Brain microvascular endothelial cell (primary cell): ENCODE measurements at regions not wholly inside any gene's neighbourhood (a gene's known extent, or its start where the extent isn't known, plus 50 kb on each side); places are given as distances from the start of the nearest gene placed in this dataset.

Experiments
- DNase-seq: peaks from one replicate; pipeline ENCODE4 v3.0.0-alpha.2; 2020
- H3K27ac ChIP-seq: fragments of 250-450 bp; sonication (Bioruptor Pico); 2 replicates; pipeline ENCODE4 v1.5.1; 2020; ENCODE audit warnings: mild to moderate bottlenecking, moderate library complexity
- H3K27me3 ChIP-seq: fragments of 250-450 bp; sonication (Bioruptor Pico); replicated peaks from 2 replicates; pipeline ENCODE4 v1.5.1; 2020; ENCODE audit warnings: mild to moderate bottlenecking
- H3K36me3 ChIP-seq: fragments of 250-450 bp; sonication (Bioruptor Pico); replicated peaks from 2 replicates; pipeline ENCODE4 v1.5.1; 2020; ENCODE audit warnings: mild to moderate bottlenecking
- H3K4me3 ChIP-seq: 2 replicates; pipeline ENCODE4 v1.5.1; 2011; ENCODE audit warnings: low read depth, mild to moderate bottlenecking, control low read depth, low read length, moderate library complexity
- in situ Hi-C: cut with HindIII; loops from 2 replicates; pipeline ENCODE4 v1.10.0; 2017; ENCODE audit warnings: low sequenced_read_pairs, low pct_ligation_motif_present
- TF ChIP-seq, protein P1 (sequence below): IDR thresholded peaks from 2 replicates; pipeline ENCODE4 v1.5.1; 2011; ENCODE audit warnings: low read depth, mild to moderate bottlenecking, moderate library complexity, low read length, control low read depth, inconsistent platforms; ENCODE audit errors: missing control alignments

DNA sequence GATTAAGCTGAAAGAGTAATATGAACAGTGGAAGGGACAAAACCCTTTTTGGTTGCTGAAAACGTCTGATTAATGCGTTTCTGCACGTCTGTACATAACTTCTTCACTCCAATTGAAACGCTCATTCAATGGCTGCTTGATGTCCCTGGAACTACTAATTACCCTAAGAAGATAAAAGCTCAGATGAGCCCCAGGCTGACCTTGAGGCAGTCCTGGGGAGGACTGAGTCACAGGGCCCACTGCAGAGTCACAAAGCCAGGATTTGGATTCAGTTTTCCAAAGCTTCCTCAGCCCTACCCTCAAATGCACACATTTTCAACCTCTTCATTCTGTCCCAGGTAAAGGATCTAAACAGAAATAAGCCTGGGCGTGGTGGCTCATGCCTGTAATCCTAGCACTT is 75.0 kb upstream of the FLT1 start:
- Histone ChIP-seq H3K27ac (no peak overlapping the region), H3K27me3 (no peaks in the 10 kb centered on the region), H3K4me3 (no peak overlapping the region), H3K36me3 (no peaks in the 10 kb centered on the region)
- TF ChIP-seq, protein P1, sequence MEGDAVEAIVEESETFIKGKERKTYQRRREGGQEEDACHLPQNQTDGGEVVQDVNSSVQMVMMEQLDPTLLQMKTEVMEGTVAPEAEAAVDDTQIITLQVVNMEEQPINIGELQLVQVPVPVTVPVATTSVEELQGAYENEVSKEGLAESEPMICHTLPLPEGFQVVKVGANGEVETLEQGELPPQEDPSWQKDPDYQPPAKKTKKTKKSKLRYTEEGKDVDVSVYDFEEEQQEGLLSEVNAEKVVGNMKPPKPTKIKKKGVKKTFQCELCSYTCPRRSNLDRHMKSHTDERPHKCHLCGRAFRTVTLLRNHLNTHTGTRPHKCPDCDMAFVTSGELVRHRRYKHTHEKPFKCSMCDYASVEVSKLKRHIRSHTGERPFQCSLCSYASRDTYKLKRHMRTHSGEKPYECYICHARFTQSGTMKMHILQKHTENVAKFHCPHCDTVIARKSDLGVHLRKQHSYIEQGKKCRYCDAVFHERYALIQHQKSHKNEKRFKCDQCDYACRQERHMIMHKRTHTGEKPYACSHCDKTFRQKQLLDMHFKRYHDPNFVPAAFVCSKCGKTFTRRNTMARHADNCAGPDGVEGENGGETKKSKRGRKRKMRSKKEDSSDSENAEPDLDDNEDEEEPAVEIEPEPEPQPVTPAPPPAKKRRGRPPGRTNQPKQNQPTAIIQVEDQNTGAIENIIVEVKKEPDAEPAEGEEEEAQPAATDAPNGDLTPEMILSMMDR = no peak
- in situ Hi-C loops = no loop called here
- no peak for DNase-seq

DNA sequence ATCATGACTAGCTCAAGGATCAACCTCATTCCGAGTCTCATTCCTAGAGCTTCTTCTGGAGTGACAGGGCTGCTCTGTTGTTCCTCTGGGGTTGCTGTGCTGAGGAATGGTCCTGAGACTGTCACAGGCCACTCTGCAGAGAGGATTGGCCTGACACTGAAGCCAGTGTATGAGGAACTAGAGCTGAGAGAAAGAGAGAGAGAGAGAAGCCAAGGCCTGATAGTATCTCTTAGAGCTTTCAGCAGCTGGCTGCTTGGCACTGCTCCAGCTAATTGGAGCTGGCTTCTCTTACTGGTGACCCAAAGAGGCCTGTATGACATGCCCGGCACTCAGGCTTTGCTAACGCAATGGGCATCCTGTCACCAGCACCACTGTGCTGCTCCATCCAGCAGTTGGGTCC is 73.4 kb upstream of the FLT1 start:
- Histone ChIP-seq H3K27me3 (no peaks in the 10 kb centered on the region), H3K4me3 (no peak overlapping the region), H3K36me3 (no peaks in the 10 kb centered on the region), H3K27ac (no peak overlapping the region)
- TF ChIP-seq, protein P1 = no peak
- in situ Hi-C loops = no loop called here
- DNase-seq = no peak

DNA sequence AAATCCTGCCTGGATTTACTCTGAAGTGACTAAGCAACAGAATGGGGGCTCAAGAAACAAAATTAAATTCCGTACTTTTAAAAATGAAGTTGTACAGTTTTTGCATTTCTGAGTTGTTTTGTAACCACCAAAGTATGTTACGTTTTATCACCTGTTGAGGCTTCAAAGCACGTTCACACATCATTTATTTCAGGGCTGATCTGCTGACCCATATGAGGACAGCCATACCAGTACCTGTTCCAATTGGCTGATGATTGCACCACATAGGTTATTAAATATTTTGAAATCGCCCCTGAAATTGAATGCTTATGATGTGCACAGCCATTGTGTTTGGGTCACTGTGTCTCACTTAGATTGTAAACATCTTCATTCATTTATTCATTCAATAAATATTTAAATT is 72.0 kb upstream of the FLT1 start:
- Histone ChIP-seq H3K36me3 (no peaks in the 10 kb centered on the region), H3K27ac (no peak overlapping the region), H3K4me3 (no peak overlapping the region), H3K27me3 (no peaks in the 10 kb centered on the region)
- TF ChIP-seq, protein P1 = no peak
- no peak for DNase-seq
- in situ Hi-C loops = no loop called here

DNA sequence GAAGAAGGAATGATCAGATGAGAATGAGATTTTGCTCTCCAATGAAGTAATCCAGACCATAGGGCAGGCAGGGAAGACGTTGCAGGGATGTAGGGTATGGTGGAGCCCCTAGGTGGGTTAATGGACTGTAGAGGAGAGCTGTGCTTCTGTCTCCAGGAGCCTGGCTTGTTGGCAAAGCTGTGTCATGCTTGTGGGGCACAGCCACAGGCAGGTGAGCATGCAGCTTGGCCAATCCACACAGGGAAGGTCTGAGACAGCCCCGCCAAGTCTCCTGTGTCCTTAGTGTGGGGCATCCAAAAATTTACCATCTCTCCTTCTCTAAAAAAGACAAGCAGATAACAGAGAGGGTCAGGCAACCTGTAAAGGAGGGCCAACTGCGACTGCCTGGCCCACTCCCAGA is 71.4 kb upstream of the FLT1 start:
- no peak overlapping the region for H3K4me3 ChIP-seq
- TF ChIP-seq, protein P1 = no peak
- no peaks in the 10 kb centered on the region for H3K36me3 ChIP-seq
- DNase-seq = no peak
- no peak overlapping the region for H3K27ac ChIP-seq
- no peaks in the 10 kb centered on the region for H3K27me3 ChIP-seq
- in situ Hi-C loops = no loop called here

DNA sequence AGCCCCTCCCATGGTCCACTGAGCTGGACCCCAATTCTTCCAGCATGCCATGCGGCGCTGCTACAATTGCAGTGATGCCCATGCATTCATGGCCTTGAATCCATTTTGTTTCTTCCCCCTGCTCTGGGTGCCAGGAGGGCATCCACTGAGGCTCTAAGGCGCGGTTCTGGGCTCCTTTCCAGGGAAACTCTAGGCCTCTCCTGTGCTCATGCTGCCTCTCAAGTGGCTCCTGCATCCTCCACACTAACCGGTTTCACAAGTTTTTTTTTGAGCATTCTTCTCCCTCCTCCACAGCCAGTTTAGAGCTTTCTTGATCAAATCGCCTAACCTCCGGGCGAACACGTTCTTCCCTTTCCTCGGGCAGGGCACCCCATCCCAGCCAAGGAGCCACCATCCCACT is 69.1 kb upstream of the FLT1 start:
- DNase-seq = no peak
- in situ Hi-C loops = no loop called here
- no peak overlapping the region for H3K27ac ChIP-seq
- H3K27me3 ChIP-seq = no peaks in the 10 kb centered on the region
- TF ChIP-seq, protein P1 = no peak
- no peak overlapping the region for H3K4me3 ChIP-seq
- no peaks in the 10 kb centered on the region for H3K36me3 ChIP-seq

DNA sequence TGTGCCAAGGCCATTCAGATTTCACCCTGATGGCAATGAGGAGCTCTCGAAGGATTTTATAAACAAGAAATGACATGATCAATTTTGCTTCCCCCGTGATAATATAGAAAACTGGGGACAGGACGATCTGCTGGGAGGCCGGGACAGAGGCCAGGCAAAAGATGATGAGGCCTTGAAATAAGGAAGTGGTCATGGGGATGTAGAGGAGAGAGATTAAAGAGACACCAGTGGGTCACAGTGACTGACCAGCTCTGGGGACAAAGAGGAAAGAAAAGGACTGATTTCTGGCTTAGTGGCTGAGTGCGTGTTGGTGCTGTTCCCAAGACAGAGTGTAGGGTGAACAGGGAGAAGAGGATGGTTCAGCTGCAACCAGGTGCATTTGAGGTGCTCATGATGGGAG is 68.7 kb upstream of the FLT1 start:
- in situ Hi-C loops = no loop called here
- no peak overlapping the region for H3K4me3 ChIP-seq
- no peaks in the 10 kb centered on the region for H3K36me3 ChIP-seq
- no peaks in the 10 kb centered on the region for H3K27me3 ChIP-seq
- no peak for DNase-seq
- TF ChIP-seq, protein P1 = no peak
- no peak overlapping the region for H3K27ac ChIP-seq
